T-helper 17 cell (primary cell): ENCODE measurements at regions not wholly inside any gene's neighbourhood (a gene's known extent, or its start where the extent isn't known, plus 50 kb on each side); places are given as distances from the start of the nearest gene placed in this dataset.

ENCODE experiments used
- ATAC-seq: fragments of 150-1000 bp; cut with Tn5 transposase; 2 replicates; pipeline ENCODE4 v1.10.0; 2021; ENCODE audit warnings: mild to moderate bottlenecking, moderate library complexity
- DNase-seq, 3 donors: peaks; one replicate each; pipeline versions ENCODE4 v3.0.0 to v3.0.0-alpha.2; 2020 to 2021
- H3K9me3 ChIP-seq: one replicate; pipeline ENCODE4 v1.7.0; 2013; ENCODE audit warnings: low read length, mild to moderate bottlenecking; ENCODE audit not compliant: control insufficient read depth, poor library complexity, severe bottlenecking
- H3K27ac Mint-ChIP-seq: one replicate; pipeline ENCODE4 v1.8.0; 2022; ENCODE audit warnings: mild to moderate bottlenecking, moderate library complexity, mixed read lengths
- H3K27me3 Mint-ChIP-seq: one replicate; pipeline ENCODE4 v1.8.0; 2022; ENCODE audit warnings: mixed read lengths
- H3K36me3 Mint-ChIP-seq: one replicate; pipeline ENCODE4 v1.8.0; 2022; ENCODE audit warnings: low read depth, mixed read lengths
- H3K4me1 Mint-ChIP-seq: one replicate; pipeline ENCODE4 v1.8.0; 2022; ENCODE audit warnings: mild to moderate bottlenecking, mixed read lengths
- H3K4me3 Mint-ChIP-seq: one replicate; pipeline ENCODE4 v1.8.0; 2022; ENCODE audit warnings: mild to moderate bottlenecking, moderate library complexity, mixed read lengths

DNA sequence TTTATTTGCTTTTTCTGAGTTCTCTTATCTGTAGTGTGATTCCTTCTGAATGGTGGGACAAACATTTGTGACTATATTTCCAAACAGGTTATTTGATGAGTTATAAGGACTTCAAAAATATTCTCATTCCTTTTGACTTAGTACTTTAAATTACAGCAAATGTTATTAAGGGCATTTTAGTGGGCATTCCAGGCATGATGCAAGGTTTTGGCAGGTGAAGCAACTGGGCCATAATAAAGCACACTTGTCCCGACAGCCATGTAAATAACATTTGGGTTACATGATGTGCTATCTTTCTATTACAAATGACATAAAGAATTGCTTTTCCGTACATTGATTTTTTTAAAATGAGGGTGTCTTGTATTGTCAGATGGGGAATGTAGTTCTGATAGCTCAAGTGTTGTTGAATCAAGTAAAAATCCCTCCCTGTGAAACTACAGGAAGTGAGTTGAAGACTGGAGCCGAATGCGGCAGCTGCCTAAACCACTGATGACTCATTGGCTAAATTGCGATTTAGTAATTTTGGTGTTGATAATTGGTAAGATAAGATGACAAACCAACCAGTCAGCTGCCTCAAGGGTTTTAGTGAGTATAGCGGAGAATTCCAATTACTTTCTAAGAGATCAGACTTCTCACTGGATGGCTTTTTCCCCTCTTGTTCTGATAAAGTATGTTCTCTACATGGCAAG, 231.3 kb upstream of the NPY start:
- H3K9me3 ChIP-seq = no peaks in the 10 kb centered on the region
- ATAC-seq (peak; percentile 56), DNase-seq (no peak)
- Mint-ChIP-seq H3K27ac (no peak overlapping the region), H3K36me3 (no peaks in the 10 kb centered on the region), H3K4me3 (no peak overlapping the region), H3K4me1 (peaks cover 17% of the 10 kb centered on the region), H3K27me3 (peaks cover 49% of the 10 kb centered on the region)

DNA sequence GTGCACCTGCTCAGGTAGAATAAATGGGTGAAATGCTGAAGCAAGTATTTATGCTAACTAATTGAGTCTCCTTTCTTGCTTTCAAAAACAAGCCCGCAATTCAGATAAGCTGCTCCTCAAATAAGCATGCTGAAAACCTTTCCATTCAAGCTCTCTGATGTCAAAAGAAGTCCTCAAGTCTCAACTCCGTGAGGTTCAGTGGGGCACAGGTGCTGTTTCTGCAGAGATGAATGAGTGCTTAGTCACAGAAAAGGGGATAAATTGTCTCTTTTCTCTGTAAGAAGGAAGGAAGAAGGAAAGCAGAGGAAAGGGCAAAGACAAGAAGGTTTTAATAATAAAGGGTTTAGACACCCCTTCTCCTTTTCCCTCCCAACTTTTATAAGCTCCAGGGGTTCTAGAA, 229.8 kb upstream of the NPY start:
- H3K9me3 ChIP-seq = no peaks in the 10 kb centered on the region
- DNase-seq (no peak), ATAC-seq (no peak)
- H3K4me1 Mint-ChIP-seq = peaks cover 17% of the 10 kb centered on the region
- H3K27ac Mint-ChIP-seq = no peak overlapping the region
- H3K36me3 Mint-ChIP-seq = no peaks in the 10 kb centered on the region
- no peak overlapping the region for H3K4me3 Mint-ChIP-seq
- H3K27me3 Mint-ChIP-seq = peaks cover 49% of the 10 kb centered on the region

DNA sequence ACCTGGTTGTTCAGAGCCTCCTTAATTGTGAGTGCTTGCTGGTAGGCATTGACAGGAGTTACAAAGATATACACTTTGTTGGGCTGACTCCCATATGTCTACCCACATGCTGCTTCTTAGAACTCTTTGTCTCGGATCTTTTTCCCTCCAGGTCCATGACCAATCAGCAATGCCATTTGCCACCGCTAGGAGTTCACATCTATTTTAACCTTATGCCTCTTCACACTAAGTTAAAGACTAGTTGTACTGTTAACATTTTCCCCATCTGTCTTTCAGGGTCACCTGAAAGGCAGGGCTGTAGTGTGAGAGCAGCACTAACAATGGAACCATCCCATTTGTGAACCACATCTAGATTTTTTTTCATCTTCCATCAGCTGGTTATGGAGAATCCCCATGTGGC, 226.7 kb upstream of the NPY start:
- H3K27me3 Mint-ChIP-seq = peaks cover 40% of the 10 kb centered on the region
- no peak for ATAC-seq
- H3K4me3 Mint-ChIP-seq = no peak overlapping the region
- H3K27ac Mint-ChIP-seq = no peak overlapping the region
- no peaks in the 10 kb centered on the region for H3K9me3 ChIP-seq
- no peaks in the 10 kb centered on the region for H3K36me3 Mint-ChIP-seq
- DNase-seq = no peak
- peaks cover 17% of the 10 kb centered on the region for H3K4me1 Mint-ChIP-seq

DNA sequence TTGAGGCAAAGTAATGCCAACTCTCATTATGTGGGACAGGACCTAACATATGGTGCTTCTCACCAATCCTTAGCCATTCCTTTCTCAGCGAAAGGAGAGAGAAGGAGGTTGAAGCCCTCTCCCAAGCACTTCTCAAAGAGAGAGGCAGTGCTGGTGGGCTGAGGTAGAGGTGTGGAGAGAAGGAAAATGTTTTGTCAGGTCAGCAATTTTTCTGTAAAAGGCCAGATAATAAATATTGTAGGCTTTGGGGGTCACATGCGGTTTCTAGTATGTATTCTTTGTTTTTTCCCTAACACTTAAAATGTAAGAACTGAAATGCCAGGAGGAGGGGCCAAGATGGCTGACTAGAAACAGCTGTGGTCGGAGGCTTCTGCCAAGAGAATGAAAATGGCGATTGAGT, 225.0 kb upstream of the NPY start:
- H3K4me1 Mint-ChIP-seq = peaks cover 6% of the 10 kb centered on the region
- H3K9me3 ChIP-seq = no peaks in the 10 kb centered on the region
- no peak overlapping the region for H3K4me3 Mint-ChIP-seq
- no peak for DNase-seq
- no peak for ATAC-seq
- H3K36me3 Mint-ChIP-seq = no peaks in the 10 kb centered on the region
- H3K27ac Mint-ChIP-seq = no peak overlapping the region
- peaks cover 30% of the 10 kb centered on the region for H3K27me3 Mint-ChIP-seq

DNA sequence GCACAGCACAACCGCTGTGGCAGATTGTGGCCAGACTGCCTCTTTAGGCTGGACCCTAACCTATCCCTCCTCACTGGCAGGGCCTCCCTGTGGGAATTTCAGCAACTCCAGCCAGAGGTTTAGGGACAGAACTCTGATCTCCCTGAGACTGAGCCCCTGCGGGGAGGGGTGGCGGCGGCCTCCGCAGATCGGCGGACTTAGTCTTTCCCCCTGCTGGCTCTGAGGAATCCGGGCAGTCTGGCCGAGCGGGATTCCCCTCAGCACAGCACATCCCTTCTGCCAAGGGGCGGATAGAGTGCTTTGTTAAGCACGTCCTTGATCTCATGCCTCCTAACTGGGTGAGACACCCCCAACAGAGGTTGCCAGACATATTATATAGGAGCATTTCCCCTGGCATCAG, 224.2 kb upstream of the NPY start:
- peaks cover 2% of the 10 kb centered on the region for H3K4me1 Mint-ChIP-seq

DNA sequence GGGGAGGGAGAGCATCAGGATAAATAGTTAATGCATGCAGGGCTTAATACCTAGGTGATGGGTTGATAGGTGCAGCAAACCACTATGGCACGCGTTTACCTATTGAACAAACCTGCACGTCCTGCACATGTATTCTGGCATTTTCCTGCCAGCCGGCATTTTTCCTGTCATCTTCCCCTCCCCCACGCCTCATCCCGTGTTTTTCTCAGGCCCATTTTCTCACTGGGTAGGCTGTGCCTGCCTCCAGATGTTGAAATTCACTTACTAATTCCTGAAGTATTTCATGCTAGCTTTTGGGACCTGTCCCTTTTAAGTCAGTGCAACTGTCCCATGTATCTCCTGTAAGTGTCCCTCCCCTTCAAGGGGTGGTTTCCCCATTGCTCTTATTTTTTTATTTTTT, 220.3 kb upstream of the NPY start:
- Mint-ChIP-seq H3K4me1 (no peaks in the 10 kb centered on the region), H3K4me3 (no peak overlapping the region), H3K36me3 (no peaks in the 10 kb centered on the region), H3K27me3 (no peaks in the 10 kb centered on the region), H3K27ac (no peak overlapping the region)
- ATAC-seq = no peak
- DNase-seq = no peak
- H3K9me3 ChIP-seq = no peaks in the 10 kb centered on the region

More for the DNA sequence above, 224.2 kb upstream of the NPY start:
- no peak for ATAC-seq
- Mint-ChIP-seq H3K36me3 (no peaks in the 10 kb centered on the region), H3K27ac (no peak overlapping the region), H3K27me3 (peaks cover 23% of the 10 kb centered on the region), H3K4me3 (no peak overlapping the region)
- no peak for DNase-seq
- H3K9me3 ChIP-seq = no peaks in the 10 kb centered on the region

DNA sequence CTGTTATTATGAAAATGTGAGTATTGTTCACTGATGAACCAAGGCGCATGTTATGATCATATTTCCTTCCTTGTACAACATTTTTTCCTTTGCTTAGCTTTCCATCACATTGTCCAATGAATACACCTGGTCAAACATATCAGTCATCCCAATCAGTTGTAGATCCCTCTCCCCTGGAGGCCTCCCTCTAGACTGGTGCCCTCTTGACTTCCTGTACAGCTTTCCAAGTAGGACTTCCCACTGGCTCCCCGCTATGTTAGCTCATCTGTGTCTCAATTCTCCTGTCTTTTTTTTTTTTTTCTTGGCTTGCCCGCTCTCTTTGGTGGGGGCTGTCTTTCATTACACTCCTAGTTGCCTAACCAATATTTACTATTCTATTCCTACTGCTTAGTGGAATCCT, 214.2 kb upstream of the NPY start:
- DNase-seq (no peak), ATAC-seq (no peak)
- peaks cover 5% of the 10 kb centered on the region for H3K36me3 Mint-ChIP-seq
- H3K27ac Mint-ChIP-seq = no peak overlapping the region
- no peak overlapping the region for H3K4me3 Mint-ChIP-seq
- H3K27me3 Mint-ChIP-seq = peaks cover 11% of the 10 kb centered on the region
- no peaks in the 10 kb centered on the region for H3K9me3 ChIP-seq
- H3K4me1 Mint-ChIP-seq = peaks cover 5% of the 10 kb centered on the region

DNA sequence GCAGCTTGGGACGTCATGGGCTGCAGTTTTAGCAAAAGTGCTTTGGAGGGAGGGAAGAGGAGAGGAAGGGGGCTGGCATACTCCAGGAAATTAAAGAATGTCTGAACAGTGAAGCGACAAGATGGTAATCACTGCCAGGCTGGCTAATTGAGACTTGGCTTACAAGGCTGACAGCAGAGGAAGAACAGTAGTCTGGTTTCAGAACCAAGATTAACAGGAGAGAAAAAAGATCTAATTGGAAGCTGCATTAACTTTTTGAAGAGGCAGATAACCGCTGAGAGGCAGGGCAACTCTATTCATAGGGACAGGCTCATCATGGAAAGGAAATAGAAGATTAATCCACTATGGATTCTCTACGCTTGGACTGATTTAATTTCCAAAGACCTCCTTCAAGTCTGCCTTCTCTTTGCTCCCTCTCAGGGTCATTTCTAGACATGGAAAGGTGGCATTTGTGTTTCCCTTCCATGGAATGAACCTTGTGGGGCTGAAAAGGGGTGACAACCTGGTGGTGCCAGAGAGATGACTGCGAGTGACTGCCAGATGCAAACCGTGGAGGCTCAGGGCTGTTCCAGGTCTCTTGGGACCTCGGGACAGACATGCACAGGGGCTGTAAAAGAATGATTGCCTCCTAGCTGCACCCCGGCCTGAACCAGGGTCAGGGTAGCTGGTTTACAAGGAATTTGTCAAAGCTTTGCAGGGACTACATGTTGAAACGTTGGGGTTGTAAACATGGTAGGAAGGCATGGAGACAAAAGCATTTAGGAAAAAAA, 210.2 kb upstream of the NPY start:
- peaks cover 7% of the 10 kb centered on the region for H3K36me3 Mint-ChIP-seq
- no peak for DNase-seq
- H3K4me3 Mint-ChIP-seq = no peak overlapping the region
- no peak for ATAC-seq
- peak overlapping the region; percentile 79 for H3K27ac Mint-ChIP-seq
- H3K9me3 ChIP-seq = no peaks in the 10 kb centered on the region
- H3K4me1 Mint-ChIP-seq = peaks cover 11% of the 10 kb centered on the region
- H3K27me3 Mint-ChIP-seq = peaks cover 16% of the 10 kb centered on the region

DNA sequence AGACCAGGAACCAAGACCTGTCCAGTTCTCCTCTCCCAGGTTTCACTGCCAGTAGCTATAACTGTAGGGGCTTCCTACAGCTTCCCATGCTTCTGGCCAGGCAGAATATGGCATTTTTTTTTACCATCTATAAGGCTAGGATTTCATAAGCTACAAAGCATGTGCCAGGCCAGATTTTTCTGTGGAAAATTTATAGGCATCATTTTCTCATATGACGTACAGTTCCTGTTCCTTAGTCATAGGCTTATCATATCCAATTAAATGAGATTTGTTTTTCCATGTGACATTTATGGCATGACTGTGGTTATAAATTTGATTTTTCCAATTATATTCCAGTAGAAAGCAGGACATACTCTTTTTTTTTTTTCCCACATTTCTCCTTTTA, 208.6 kb upstream of the NPY start:
- peaks cover 11% of the 10 kb centered on the region for H3K4me1 Mint-ChIP-seq
- peaks cover 7% of the 10 kb centered on the region for H3K36me3 Mint-ChIP-seq
- no peak overlapping the region for H3K4me3 Mint-ChIP-seq
- DNase-seq = no peak
- ATAC-seq = no peak
- H3K27me3 Mint-ChIP-seq = peaks cover 17% of the 10 kb centered on the region
- peak overlapping the region; percentile 79 for H3K27ac Mint-ChIP-seq
- H3K9me3 ChIP-seq = no peaks in the 10 kb centered on the region

DNA sequence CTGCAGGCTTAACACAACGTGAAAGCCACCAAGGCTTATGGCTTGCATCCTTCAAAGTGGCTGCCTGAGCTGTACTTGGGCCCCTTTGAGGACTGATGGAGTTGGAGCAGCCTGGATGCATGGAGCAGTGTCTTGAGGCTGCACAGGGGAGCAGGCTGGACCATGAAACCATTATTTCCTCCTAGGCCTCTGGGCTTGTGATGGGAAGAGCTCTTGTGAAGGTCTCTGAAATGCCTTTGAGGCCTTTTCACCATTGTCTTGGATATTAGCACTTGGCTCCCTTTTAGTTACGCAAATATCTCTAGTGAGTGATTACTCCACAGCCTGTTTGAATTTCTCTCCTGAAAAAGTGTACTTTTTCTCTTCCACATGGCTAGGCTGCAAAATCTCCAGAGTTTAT, 201.2 kb upstream of the NPY start:
- no peaks in the 10 kb centered on the region for H3K4me1 Mint-ChIP-seq
- no peak for ATAC-seq
- H3K9me3 ChIP-seq = no peaks in the 10 kb centered on the region

DNA sequence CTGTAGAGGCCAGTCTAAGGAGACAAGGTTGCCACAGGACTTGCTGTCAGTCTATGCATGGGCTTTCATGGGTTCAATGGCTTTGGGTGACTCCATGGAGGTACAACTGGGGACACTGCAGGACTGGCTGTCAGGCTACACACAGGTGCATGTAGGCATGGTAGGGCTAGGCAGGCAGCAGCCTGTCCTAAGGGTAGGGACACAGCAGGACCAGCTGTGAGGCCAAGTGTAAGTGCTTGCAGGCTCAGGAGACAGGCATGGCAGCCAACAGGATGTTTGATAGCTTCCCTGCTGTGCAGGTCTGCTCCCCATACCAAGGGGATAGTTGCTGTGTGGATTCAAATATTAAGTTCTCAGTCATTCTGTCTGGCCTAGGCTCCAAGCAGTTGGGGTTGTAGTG, 181.0 kb upstream of the NPY start:
- H3K9me3 ChIP-seq = no peaks in the 10 kb centered on the region
- Mint-ChIP-seq H3K36me3 (no peaks in the 10 kb centered on the region), H3K4me1 (no peaks in the 10 kb centered on the region), H3K27ac (no peak overlapping the region), H3K4me3 (no peak overlapping the region), H3K27me3 (no peaks in the 10 kb centered on the region)
- DNase-seq (no peak), ATAC-seq (no peak)

More for the DNA sequence above, 201.2 kb upstream of the NPY start:
- DNase-seq = no peak
- H3K36me3 Mint-ChIP-seq = no peaks in the 10 kb centered on the region
- peaks cover 6% of the 10 kb centered on the region for H3K27me3 Mint-ChIP-seq
- no peak overlapping the region for H3K4me3 Mint-ChIP-seq
- H3K27ac Mint-ChIP-seq = no peak overlapping the region

DNA sequence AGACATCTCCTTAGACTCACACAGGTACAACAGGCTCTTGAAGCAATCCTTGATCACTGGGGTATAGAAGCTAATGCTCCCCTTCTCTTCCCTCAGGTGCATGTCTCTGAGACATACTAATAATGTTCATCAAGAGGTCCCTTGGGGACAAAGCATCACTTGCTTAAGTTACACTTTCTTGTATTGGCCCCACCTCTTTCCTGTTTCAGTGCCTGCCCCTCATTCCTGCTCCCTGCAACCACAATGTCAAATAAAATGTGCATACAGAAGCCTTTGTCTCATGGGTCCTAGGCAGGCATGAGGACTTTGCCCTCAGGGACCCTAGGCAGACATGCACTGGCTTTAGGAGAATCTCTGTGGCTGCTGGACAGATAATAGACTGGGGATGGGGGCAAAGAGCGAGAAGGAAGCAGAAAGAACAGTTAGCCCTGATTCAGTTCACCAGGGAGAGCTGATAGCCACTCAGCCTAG, 175.0 kb upstream of the NPY start:
- H3K27me3 Mint-ChIP-seq = peaks cover 26% of the 10 kb centered on the region
- H3K4me1 Mint-ChIP-seq = no peaks in the 10 kb centered on the region
- ATAC-seq = no peak
- DNase-seq = no peak
- H3K9me3 ChIP-seq = no peaks in the 10 kb centered on the region
- no peak overlapping the region for H3K27ac Mint-ChIP-seq
- H3K36me3 Mint-ChIP-seq = no peaks in the 10 kb centered on the region
- H3K4me3 Mint-ChIP-seq = no peak overlapping the region

DNA sequence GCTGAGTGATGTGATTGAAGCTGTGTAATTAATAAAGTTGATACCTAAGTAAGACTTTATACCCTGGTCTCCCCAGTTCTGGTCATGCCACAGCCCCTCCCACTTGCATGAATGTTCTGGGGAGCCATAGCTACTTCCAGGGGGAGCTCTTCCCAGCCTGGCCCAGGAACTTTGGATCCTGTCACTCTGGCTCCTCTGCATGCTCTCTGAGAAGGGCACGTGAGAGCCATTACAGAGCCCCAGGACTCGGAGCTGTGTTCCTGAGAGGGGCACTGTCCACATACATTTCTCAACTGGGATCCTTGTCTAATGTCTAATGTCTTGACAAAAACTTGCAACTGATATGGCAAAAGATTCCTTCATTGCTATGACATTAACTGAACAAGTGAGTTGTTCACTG, 173.9 kb upstream of the NPY start:
- H3K27ac Mint-ChIP-seq = no peak overlapping the region
- H3K9me3 ChIP-seq = no peaks in the 10 kb centered on the region
- no peaks in the 10 kb centered on the region for H3K4me1 Mint-ChIP-seq
- DNase-seq (no peak), ATAC-seq (no peak)
- peaks cover 30% of the 10 kb centered on the region for H3K27me3 Mint-ChIP-seq
- no peak overlapping the region for H3K4me3 Mint-ChIP-seq
- no peaks in the 10 kb centered on the region for H3K36me3 Mint-ChIP-seq

DNA sequence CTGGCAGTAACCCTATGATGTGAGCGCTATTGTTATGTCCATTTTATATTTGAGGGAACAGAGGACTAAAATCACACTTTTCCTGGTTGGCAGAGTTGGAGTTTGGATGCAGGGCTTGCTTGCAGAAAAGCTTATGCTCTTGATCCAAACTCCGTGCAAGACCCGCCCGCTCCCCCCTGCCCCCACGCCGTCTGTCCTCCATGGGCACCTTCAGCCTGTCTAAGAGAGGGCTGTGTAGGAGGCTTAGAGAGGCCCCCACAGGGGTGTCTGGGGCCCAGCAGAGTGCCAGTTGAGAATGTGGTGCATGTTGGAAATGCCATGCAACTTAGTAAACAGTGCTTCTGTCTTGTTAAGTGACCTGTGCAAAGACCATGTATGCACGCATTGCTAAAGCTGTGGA, 170.5 kb upstream of the NPY start:
- DNase-seq = no peak
- Mint-ChIP-seq H3K4me3 (no peak overlapping the region), H3K4me1 (no peaks in the 10 kb centered on the region), H3K36me3 (no peaks in the 10 kb centered on the region), H3K27ac (no peak overlapping the region), H3K27me3 (peaks cover 35% of the 10 kb centered on the region)
- no peak for ATAC-seq
- H3K9me3 ChIP-seq = no peaks in the 10 kb centered on the region
